Esophagus squamous epithelium (tissue), 5 donors: ENCODE measurements at regions not wholly inside any gene's neighbourhood (a gene's known extent, or its start where the extent isn't known, plus 50 kb on each side); places are given as distances from the start of the nearest gene placed in this dataset.

Source experiments
- DNase-seq: peaks from one replicate; lab custom pipeline; 2025; lab: John Stamatoyannopoulos, UW
- H3K27ac ChIP-seq, 4 donors: fragments of 200-600 bp; sonication (generic); one replicate each; pipeline ENCODE4 v1.5.1; 2016 to 2019; ENCODE audit warnings: mild to moderate bottlenecking in 1 of 4
- H3K27me3 ChIP-seq, 4 donors: fragments of 200-600 bp; sonication (generic); 1 replicate in 3 of 4; 2 replicates in 1 of 4; pipeline versions ENCODE4 v1.5.1 to v1.6.0; 2017 to 2021; ENCODE audit warnings: antibody characterized with exemption in 1 of 4
- H3K36me3 ChIP-seq, 3 donors: fragments of 200-600 bp; sonication (generic); one replicate each; pipeline ENCODE4 v1.5.1; 2016 to 2019
- H3K4me1 ChIP-seq, 3 donors: fragments of 200-600 bp; sonication (generic); one replicate each; pipeline ENCODE4 v1.5.1; 2017 to 2019
- H3K4me3 ChIP-seq, 4 donors: fragments of 200-600 bp; sonication (generic); 1 replicate in 3 of 4; 2 replicates in 1 of 4; pipeline ENCODE4 v1.5.1; 2016 to 2019; ENCODE audit warnings: mild to moderate bottlenecking in 2 of 4, moderate library complexity in 1 of 4
- H3K9me3 ChIP-seq, 3 donors: fragments of 200-600 bp; sonication (generic); one replicate each; pipeline ENCODE4 v1.5.1; 2016 to 2019
- CTCF ChIP-seq, 6 experiments: fragments of 450-650 bp in 4 of 6; fragments of 200-600 bp in 2 of 6; sonication (generic) in 2 of 6; IDR thresholded peaks; one replicate each; pipeline ENCODE4 v1.5.1; 2016 to 2019; ENCODE audit warnings: antibody characterized with exemption in 6 of 6, mild to moderate bottlenecking in 4 of 6, moderate library complexity in 4 of 6
- POLR2A ChIP-seq, 4 donors: fragments of 450-650 bp; IDR thresholded peaks; one replicate each; pipeline ENCODE4 v1.6.1; 2017; ENCODE audit warnings: antibody characterized with exemption in 4 of 4, mild to moderate bottlenecking in 4 of 4, moderate library complexity in 3 of 4
- WGBS, 2 donors: methylation state at CpG; one replicate each; pipeline ENCODE4 v1.1.5; 2018; 5-methylcytosine and 5-hydroxymethylcytosine counted together
- intact Hi-C: fragments of 100-400 bp; cut with DNase I; formaldehyde crosslinking; loops from one replicate; pipeline ENCODE4 v1.15.0; 2022
- donor health status: DM: yes; HTN: yes; CAD: no.

GRCh38 chr16:10232757-10233156 lies 50.5 kb upstream of the GRIN2A start:
- WGBS, 2 donors = 100% methylated on average over 1 of the region's 1 CpG
- intact Hi-C loops = no loop called here
- TF ChIP-seq CTCF (IDR thresholded peaks at IDR 0.05) (no peak), POLR2A (IDR thresholded peaks at IDR 0.05) (no peak)

DNA sequence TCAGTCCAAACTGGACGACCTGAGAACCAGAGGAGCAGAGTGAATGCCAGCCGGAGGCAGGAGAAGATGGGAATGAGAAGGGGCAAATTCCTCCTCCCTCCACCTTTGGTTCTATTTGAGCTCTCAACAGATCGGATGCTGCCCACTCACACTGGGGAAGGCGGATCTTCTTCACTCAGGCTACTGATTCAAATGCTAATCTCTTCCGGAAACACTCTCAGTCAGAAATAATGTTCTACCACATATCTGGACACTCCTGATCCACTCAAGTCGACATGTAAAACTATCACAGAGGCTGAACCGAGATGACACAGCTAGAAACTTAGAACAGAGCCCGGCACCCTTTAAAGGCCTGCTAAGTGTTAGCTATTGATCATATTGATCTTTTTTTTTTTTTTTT lies 57.4 kb upstream of the GRIN2A start:
- intact Hi-C loops = no loop called here
- WGBS, 2 donors = 72 to 82% methylated on average over 8 of the region's 8 CpGs
- no peak for DNase-seq
- TF ChIP-seq POLR2A (IDR thresholded peaks at IDR 0.05) (no peak), CTCF (IDR thresholded peaks at IDR 0.05) (no peak)
- no peaks in the 10 kb centered on the region for H3K4me1 ChIP-seq
- H3K9me3 ChIP-seq = no peaks in the 10 kb centered on the region
- H3K27me3 ChIP-seq = peaks cover 0 to 6% (median 0%) of the 10 kb centered on the region in 4 donors
- H3K27ac ChIP-seq = no peak overlapping the region
- no peaks in the 10 kb centered on the region for H3K36me3 ChIP-seq
- no peak overlapping the region for H3K4me3 ChIP-seq

More at GRCh38 chr16:10232757-10233156, 50.5 kb upstream of the GRIN2A start:
- DNase-seq = no peak
- peaks cover 0 to 18% (median 7%) of the 10 kb centered on the region in 3 donors for H3K9me3 ChIP-seq
- H3K36me3 ChIP-seq = no peaks in the 10 kb centered on the region
- H3K27me3 ChIP-seq = peaks cover 0 to 23% (median 0%) of the 10 kb centered on the region in 4 donors
- H3K27ac ChIP-seq = no peak overlapping the region
- no peak overlapping the region for H3K4me3 ChIP-seq
- H3K4me1 ChIP-seq = peaks cover 0 to 7% (median 0%) of the 10 kb centered on the region in 3 donors

DNA sequence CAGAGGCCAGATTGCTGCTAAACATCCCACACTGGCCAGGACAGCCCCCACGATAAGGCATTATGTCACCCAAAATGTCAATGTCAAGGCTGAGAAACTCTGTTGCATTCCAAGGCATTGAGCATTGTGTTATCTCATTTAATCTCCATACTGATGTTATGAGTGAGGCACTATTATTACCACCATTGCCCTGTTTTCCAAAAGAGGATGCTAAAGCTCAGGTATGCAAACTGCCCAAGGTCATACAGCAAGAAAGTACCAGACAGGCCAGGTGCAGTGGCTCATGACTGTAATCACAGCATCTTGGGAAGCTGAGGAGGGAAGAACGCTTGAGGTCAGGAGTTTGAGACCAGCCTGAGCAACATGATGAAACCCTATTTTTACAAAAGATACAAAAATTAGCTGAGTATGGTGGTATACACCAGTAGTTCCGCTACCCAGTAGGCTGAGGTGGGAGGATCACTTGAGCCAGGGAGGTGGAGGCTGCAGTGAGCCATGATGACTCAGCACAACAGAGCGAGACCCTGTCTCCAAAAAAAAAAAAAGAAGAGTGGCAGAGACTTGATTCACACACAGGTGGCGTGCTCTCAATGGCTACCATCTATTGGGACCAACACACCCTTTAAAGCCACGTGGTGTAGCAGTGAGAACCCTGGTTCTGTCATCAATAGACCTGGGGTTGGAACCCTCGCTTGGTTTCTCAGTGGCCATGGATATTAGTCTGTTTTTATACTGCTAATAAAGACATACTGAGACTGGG lies 58.8 kb upstream of the GRIN2A start:
- H3K27me3 ChIP-seq = peaks cover 0 to 6% (median 0%) of the 10 kb centered on the region in 4 donors
- intact Hi-C loops = no loop called here
- TF ChIP-seq POLR2A (IDR thresholded peaks at IDR 0.05) (no peak), CTCF (IDR thresholded peaks at IDR 0.05) (no peak)
- H3K4me1 ChIP-seq = no peaks in the 10 kb centered on the region
- no peak overlapping the region for H3K4me3 ChIP-seq
- H3K9me3 ChIP-seq = no peaks in the 10 kb centered on the region
- no peaks in the 10 kb centered on the region for H3K36me3 ChIP-seq
- WGBS, 2 donors = 60 to 72% methylated on average over 5 to 7 of the region's 7 CpGs
- no peak overlapping the region for H3K27ac ChIP-seq
- no peak for DNase-seq

DNA sequence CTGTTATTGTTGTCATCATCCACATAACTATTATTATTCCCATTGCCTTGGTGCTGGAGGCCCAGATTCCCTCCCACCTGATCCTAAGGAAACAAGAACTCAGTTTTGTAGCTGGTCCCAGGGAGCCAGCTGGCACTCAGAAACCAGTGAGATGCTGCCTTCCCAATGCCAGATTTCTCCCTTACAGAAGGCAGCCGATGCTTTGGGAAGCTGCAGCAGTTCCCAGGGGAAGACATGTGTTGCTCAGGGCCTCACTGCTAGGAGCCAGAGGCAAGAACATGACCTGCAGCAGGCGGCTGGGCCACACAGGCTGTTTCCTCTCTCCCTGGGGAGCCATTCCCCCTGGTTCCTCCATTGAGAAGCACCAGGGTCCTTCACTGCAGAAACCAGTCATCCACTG lies 59.9 kb upstream of the GRIN2A start:
- DNase-seq = no peak
- intact Hi-C loops = no loop called here
- Histone ChIP-seq H3K27me3 (peaks cover 0 to 6% (median 0%) of the 10 kb centered on the region in 4 donors), H3K4me1 (no peaks in the 10 kb centered on the region), H3K27ac (no peak overlapping the region), H3K9me3 (no peaks in the 10 kb centered on the region), H3K4me3 (no peak overlapping the region), H3K36me3 (no peaks in the 10 kb centered on the region)
- no peak for TF ChIP-seq POLR2A (IDR thresholded peaks at IDR 0.05)
- no peak for TF ChIP-seq CTCF (IDR thresholded peaks at IDR 0.05)
- WGBS, 2 donors = 0% methylated on average over 1 of the region's 2 CpGs; no CpG with 5 or more reads in 1 of the 2 donors

DNA sequence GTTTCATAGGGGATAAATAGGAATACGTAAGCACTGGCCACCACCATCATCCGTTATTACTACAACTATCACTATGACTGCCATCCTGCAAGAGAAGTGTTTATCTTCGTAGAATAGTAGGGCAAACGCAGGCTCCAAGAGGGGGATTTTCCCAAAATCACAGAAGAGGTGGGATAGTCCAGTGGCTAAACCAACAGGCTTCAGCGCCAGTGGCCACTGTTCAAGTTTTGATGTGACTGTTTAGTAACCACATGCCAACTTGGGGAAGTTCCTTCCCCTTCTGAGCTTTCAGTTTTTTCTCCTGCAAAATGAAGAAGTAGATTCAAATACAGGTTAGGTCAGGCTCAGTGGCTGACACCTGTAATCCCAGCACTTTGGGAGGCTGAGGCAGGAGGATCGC lies 60.7 kb upstream of the GRIN2A start:
- peaks cover 0 to 6% (median 0%) of the 10 kb centered on the region in 4 donors for H3K27me3 ChIP-seq
- H3K9me3 ChIP-seq = no peaks in the 10 kb centered on the region
- 68 to 85% methylated on average over 6 of the region's 6 CpGs for WGBS, 2 donors
- intact Hi-C loops = no loop called here
- H3K27ac ChIP-seq = no peak overlapping the region
- no peak for TF ChIP-seq POLR2A (IDR thresholded peaks at IDR 0.05)
- no peak for TF ChIP-seq CTCF (IDR thresholded peaks at IDR 0.05)
- H3K36me3 ChIP-seq = no peaks in the 10 kb centered on the region
- no peaks in the 10 kb centered on the region for H3K4me1 ChIP-seq
- H3K4me3 ChIP-seq = no peak overlapping the region
- DNase-seq = no peak
